OCI-LY7 (cell line): ENCODE measurements at regions not wholly inside any gene's neighbourhood (a gene's known extent, or its start where the extent isn't known, plus 50 kb on each side); places are given as distances from the start of the nearest gene placed in this dataset.
A peak's percentile ranks its signal among the peaks of the same experiment; 100 is the strongest.

ENCODE experiments used
- BruUV-seq: library from RNA; stranded (reverse); fragments of 400-500 nt; replicated peaks from 2 replicates; lab custom pipeline; 2021; lab: Mats Ljungman, UMichigan
- CTCF ChIA-PET: fragments of 300-600 bp; sonication (Branson Sonifier 250); formaldehyde crosslinking; loops from one replicate; lab custom pipeline; 2022; ENCODE audit warnings: antibody characterized with exemption; ENCODE audit not compliant: unreplicated experiment; lab: Charles Lee
- POLR2A ChIA-PET: fragments of 300-600 bp; sonication (Branson Sonifier 250); formaldehyde crosslinking; loops from one replicate; lab custom pipeline; 2022; ENCODE audit warnings: antibody characterized with exemption; lab: Charles Lee
- DNase-seq: peaks from one replicate; pipeline ENCODE4 v3.0.0-alpha.2; 2015; ENCODE audit warnings: low spot score
- H2AFZ ChIP-seq: fragments of 200-600 bp; sonication (generic), shearing (Covaris generic); 2 replicates; pipeline ENCODE4 v1.6.1; 2014; ENCODE audit warnings: mild to moderate bottlenecking, antibody characterized with exemption, low read length, moderate library complexity
- H3K27ac ChIP-seq: fragments of 200-600 bp; sonication (generic); 2 replicates; pipeline ENCODE4 v1.5.1; 2014; ENCODE audit warnings: mixed run types, low read depth, mild to moderate bottlenecking, moderate library complexity, low read length, inconsistent platforms; ENCODE audit not compliant: poor library complexity, severe bottlenecking
- H3K36me3 ChIP-seq: fragments of 200-600 bp; sonication (generic); 2 replicates; pipeline ENCODE4 v1.6.1; 2014; ENCODE audit warnings: mild to moderate bottlenecking, antibody characterized with exemption, low read length, moderate library complexity, mixed read lengths; ENCODE audit not compliant: insufficient read depth
- H3K4me1 ChIP-seq: fragments of 200-600 bp; sonication (generic); 2 replicates; pipeline ENCODE4 v1.5.1; 2014; ENCODE audit warnings: mild to moderate bottlenecking, low read length; ENCODE audit not compliant: insufficient read depth, poor library complexity, severe bottlenecking
- H3K4me2 ChIP-seq: fragments of 200-600 bp; sonication (generic); 2 replicates; pipeline ENCODE4 v1.6.1; 2014; ENCODE audit warnings: mild to moderate bottlenecking, low read length
- H3K4me3 ChIP-seq: fragments of 200-600 bp; sonication (generic); 2 replicates; pipeline ENCODE4 v1.5.1; 2014; ENCODE audit warnings: mild to moderate bottlenecking, low read depth, low read length; ENCODE audit not compliant: poor library complexity, severe bottlenecking
- H3K79me2 ChIP-seq: fragments of 200-600 bp; sonication (generic); 2 replicates; pipeline ENCODE4 v1.6.1; 2016; ENCODE audit warnings: low read depth, mild to moderate bottlenecking, low read length, moderate library complexity, mixed read lengths; ENCODE audit not compliant: insufficient read depth
- H3K9me2 ChIP-seq: fragments of 200-600 bp; sonication (generic); 2 replicates; pipeline ENCODE4 v1.6.1; 2016; ENCODE audit warnings: mild to moderate bottlenecking, low read length, mixed read lengths; ENCODE audit not compliant: insufficient read depth
- H3K9me3 ChIP-seq: fragments of 200-600 bp; sonication (generic); 2 replicates; pipeline ENCODE4 v1.6.1; 2014; ENCODE audit warnings: mild to moderate bottlenecking, mixed run types, low read length, mixed read lengths
- H4K20me1 ChIP-seq: fragments of 200-600 bp; sonication (generic); 2 replicates; pipeline ENCODE4 v1.6.1; 2014; ENCODE audit warnings: mild to moderate bottlenecking, antibody characterized with exemption, low read length, moderate library complexity, mixed read lengths; ENCODE audit not compliant: insufficient read depth
- CTCF ChIP-seq: fragments of 200-600 bp; sonication (generic); conservative IDR thresholded peaks from 2 replicates; pipeline ENCODE4 v1.5.1; 2014; ENCODE audit warnings: mild to moderate bottlenecking, antibody characterized with exemption, low read length, moderate library complexity, mixed read lengths
- EZH2phosphoT487 ChIP-seq: fragments of 200-600 bp; sonication (generic); IDR thresholded peaks from 2 replicates; pipeline ENCODE4 v1.6.1; 2018; ENCODE audit warnings: low read depth, borderline replicate concordance, mild to moderate bottlenecking, mixed run types, antibody characterized with exemption, low read length, moderate library complexity, mixed read lengths
- intact Hi-C: fragments of 100-400 bp; cut with micrococcal nuclease; formaldehyde crosslinking; loops from one replicate; pipeline ENCODE4 v1.10.0; 2022; ENCODE audit not compliant: unreplicated experiment

- H3K79me2 ChIP-seq, result no peaks in the 10 kb centered on the region
- no peak overlapping the region for H2AFZ ChIP-seq
- H3K4me2 ChIP-seq, result no peak overlapping the region
- ChIA-PET POLR2A (no interaction called here), CTCF (no interaction called here)
- no TSS peak for BruUV-seq
- intact Hi-C loops, result loop anchor here (5.0 kb wide), 1 partner anchor 517 kb away; no protein-coding TSS in a partner anchor
- H3K27ac ChIP-seq, result no peak overlapping the region
- no peaks in the 10 kb centered on the region for H4K20me1 ChIP-seq
- H3K9me2 ChIP-seq, result no peaks in the 10 kb centered on the region
- H3K4me1 ChIP-seq, result no peaks in the 10 kb centered on the region
- no peaks in the 10 kb centered on the region for H3K36me3 ChIP-seq
- TF ChIP-seq EZH2phosphoT487 (no peak), CTCF (no peak)
- DNase-seq, result no peak
- no peaks in the 10 kb centered on the region for H3K9me3 ChIP-seq
- H3K4me3 ChIP-seq, result no peak overlapping the region
Observed at GRCh38 chr11:109849946-109850345, 243.2 kb upstream of the ZC3H12C start.

- H3K9me3 ChIP-seq, result no peaks in the 10 kb centered on the region
- ChIA-PET CTCF (no interaction called here), POLR2A (interaction anchor here (0.6 to 1.5 kb wide), 2 partner anchors 18 to 347 kb away, joined by 3 to 4 read pairs; no protein-coding TSS in a partner anchor)
- H3K4me1 ChIP-seq, result no peaks in the 10 kb centered on the region
- no peak overlapping the region for H3K4me2 ChIP-seq
- H2AFZ ChIP-seq, result no peak overlapping the region
- H3K79me2 ChIP-seq, result no peaks in the 10 kb centered on the region
- intact Hi-C loops, result loop anchor here (5.0 kb wide), 1 partner anchor 515 kb away; no protein-coding TSS in a partner anchor
- H3K27ac ChIP-seq, result no peak overlapping the region
- H4K20me1 ChIP-seq, result no peaks in the 10 kb centered on the region
- H3K9me2 ChIP-seq, result no peaks in the 10 kb centered on the region
- TF ChIP-seq EZH2phosphoT487 (no peak), CTCF (no peak)
- H3K36me3 ChIP-seq, result no peaks in the 10 kb centered on the region
- no peak overlapping the region for H3K4me3 ChIP-seq
- BruUV-seq, result no TSS peak
- DNase-seq, result no peak
Observed at GRCh38 chr11:109851780-109852390, 241.3 kb upstream of the ZC3H12C start.

- peak; percentile 47 for DNase-seq
Observed at GRCh38 chr11:109853156-109853776, 239.9 kb upstream of the ZC3H12C start.

More at GRCh38 chr11:109853156-109853776, 239.9 kb upstream of the ZC3H12C start:
- Histone ChIP-seq H2AFZ (no peak overlapping the region), H3K9me2 (no peaks in the 10 kb centered on the region), H3K36me3 (no peaks in the 10 kb centered on the region), H3K27ac (no peak overlapping the region), H3K4me1 (no peaks in the 10 kb centered on the region), H3K4me3 (no peak overlapping the region), H3K9me3 (no peaks in the 10 kb centered on the region), H3K79me2 (no peaks in the 10 kb centered on the region), H3K4me2 (no peak overlapping the region), H4K20me1 (no peaks in the 10 kb centered on the region)
- ChIA-PET POLR2A (interaction anchor here (0.5 kb wide), 1 partner anchor 17 kb away, joined by 3 read pairs; no protein-coding TSS in a partner anchor), CTCF (no interaction called here)
- peak; percentile 84 for TF ChIP-seq CTCF
- TF ChIP-seq EZH2phosphoT487, result no peak
- BruUV-seq, result no TSS peak
- intact Hi-C loops, result loop anchor here (5.0 kb wide), 1 partner anchor 514 kb away; no protein-coding TSS in a partner anchor
